ENCODE measurements at regions not wholly inside any gene's neighbourhood (a gene's known extent, or its start where the extent isn't known, plus 50 kb on each side); places are given as distances from the start of the nearest gene placed in this dataset.

- H3K4me1 ChIP-seq (ENCODE audit: control insufficient read depth, insufficient read depth, low read length), result no peaks in the 10 kb centered on the region
- no peaks in the 10 kb centered on the region for H3K9me3 ChIP-seq (replicated peaks; ENCODE audit: control insufficient read depth, low read depth, low read length)
- no CpG with 5 or more reads among the region's 4 CpGs for WGBS (ENCODE audit: insufficient coverage)
- H3K27ac ChIP-seq (ENCODE audit: low read length), result no peak overlapping the region
- H3K27me3 ChIP-seq (ENCODE audit: control insufficient read depth, insufficient read depth, low read length), result no peaks in the 10 kb centered on the region
- no peak overlapping the region for H3K4me3 ChIP-seq (ENCODE audit: low read length)
- H3K36me3 ChIP-seq (ENCODE audit: control insufficient read depth, insufficient read depth, low read length), result no peaks in the 10 kb centered on the region
- no peak for DNase-seq
These were observed 164.6 kb upstream of the NRIP1 start for GRCh38 chr21:15229390-15229789.

- Histone ChIP-seq H3K9me3 (replicated peaks; ENCODE audit: control insufficient read depth, low read depth, low read length) (no peaks in the 10 kb centered on the region), H3K27me3 (ENCODE audit: control insufficient read depth, insufficient read depth, low read length) (no peaks in the 10 kb centered on the region), H3K36me3 (ENCODE audit: control insufficient read depth, insufficient read depth, low read length) (no peaks in the 10 kb centered on the region), H3K27ac (ENCODE audit: low read length) (no peak overlapping the region), H3K4me3 (ENCODE audit: low read length) (no peak overlapping the region), H3K4me1 (ENCODE audit: control insufficient read depth, insufficient read depth, low read length) (no peaks in the 10 kb centered on the region)
- no CpG with 5 or more reads among the region's 1 CpG for whole genome bisulfite sequencing (ENCODE audit: insufficient coverage)
- DNase-seq, result no peak
These were observed 168.8 kb upstream of the NRIP1 start for GRCh38 chr21:15233611-15234010.

GRCh38 chr21:15236111-15236510, 171.3 kb upstream of the NRIP1 start:
- Histone ChIP-seq H3K27me3 (ENCODE audit: control insufficient read depth, insufficient read depth, low read length) (no peaks in the 10 kb centered on the region), H3K4me3 (ENCODE audit: low read length) (no peak overlapping the region), H3K4me1 (ENCODE audit: control insufficient read depth, insufficient read depth, low read length) (no peaks in the 10 kb centered on the region), H3K36me3 (ENCODE audit: control insufficient read depth, insufficient read depth, low read length) (no peaks in the 10 kb centered on the region), H3K9me3 (replicated peaks; ENCODE audit: control insufficient read depth, low read depth, low read length) (no peaks in the 10 kb centered on the region), H3K27ac (ENCODE audit: low read length) (no peak overlapping the region)
- DNase-seq, result no peak
- no CpG with 5 or more reads among the region's 2 CpGs for WGBS (ENCODE audit: insufficient coverage)

GRCh38 chr21:15240848-15241247, 176.0 kb upstream of the NRIP1 start:
- Histone ChIP-seq H3K27ac (ENCODE audit: low read length) (no peak overlapping the region), H3K4me3 (ENCODE audit: low read length) (no peak overlapping the region), H3K4me1 (ENCODE audit: control insufficient read depth, insufficient read depth, low read length) (peaks cover 4% of the 10 kb centered on the region), H3K9me3 (replicated peaks; ENCODE audit: control insufficient read depth, low read depth, low read length) (no peaks in the 10 kb centered on the region), H3K27me3 (ENCODE audit: control insufficient read depth, insufficient read depth, low read length) (no peaks in the 10 kb centered on the region), H3K36me3 (ENCODE audit: control insufficient read depth, insufficient read depth, low read length) (no peaks in the 10 kb centered on the region)
- no CpG with 5 or more reads among the region's 2 CpGs for WGBS (ENCODE audit: insufficient coverage)
- peak; percentile 28 for DNase-seq

GRCh38 chr21:15241997-15242736, 177.4 kb upstream of the NRIP1 start:
- Histone ChIP-seq H3K4me1 (ENCODE audit: control insufficient read depth, insufficient read depth, low read length) (peaks cover 4% of the 10 kb centered on the region), H3K9me3 (replicated peaks; ENCODE audit: control insufficient read depth, low read depth, low read length) (no peaks in the 10 kb centered on the region), H3K4me3 (ENCODE audit: low read length) (no peak overlapping the region), H3K27me3 (ENCODE audit: control insufficient read depth, insufficient read depth, low read length) (no peaks in the 10 kb centered on the region), H3K36me3 (ENCODE audit: control insufficient read depth, insufficient read depth, low read length) (no peaks in the 10 kb centered on the region), H3K27ac (ENCODE audit: low read length) (no peak overlapping the region)
- WGBS (ENCODE audit: insufficient coverage), result no CpG with 5 or more reads among the region's 2 CpGs
- DNase-seq, result no peak

GRCh38 chr21:15242906-15243305, 178.1 kb upstream of the NRIP1 start:
- Histone ChIP-seq H3K9me3 (replicated peaks; ENCODE audit: control insufficient read depth, low read depth, low read length) (no peaks in the 10 kb centered on the region), H3K4me1 (ENCODE audit: control insufficient read depth, insufficient read depth, low read length) (peaks cover 4% of the 10 kb centered on the region), H3K27me3 (ENCODE audit: control insufficient read depth, insufficient read depth, low read length) (no peaks in the 10 kb centered on the region), H3K4me3 (ENCODE audit: low read length) (no peak overlapping the region), H3K27ac (ENCODE audit: low read length) (no peak overlapping the region), H3K36me3 (ENCODE audit: control insufficient read depth, insufficient read depth, low read length) (no peaks in the 10 kb centered on the region)
- DNase-seq, result no peak

- 59% methylated on average over 6 of the region's 6 CpGs for whole genome bisulfite sequencing (ENCODE audit: insufficient coverage)
- H3K4me1 ChIP-seq (ENCODE audit: control insufficient read depth, insufficient read depth, low read length), result peaks cover 4% of the 10 kb centered on the region
- no peak overlapping the region for H3K4me3 ChIP-seq (ENCODE audit: low read length)
- H3K27ac ChIP-seq (ENCODE audit: low read length), result no peak overlapping the region
- no peak for DNase-seq
- no peaks in the 10 kb centered on the region for H3K36me3 ChIP-seq (ENCODE audit: control insufficient read depth, insufficient read depth, low read length)
- no peaks in the 10 kb centered on the region for H3K27me3 ChIP-seq (ENCODE audit: control insufficient read depth, insufficient read depth, low read length)
- no peaks in the 10 kb centered on the region for H3K9me3 ChIP-seq (replicated peaks; ENCODE audit: control insufficient read depth, low read depth, low read length)
These were observed 178.6 kb upstream of the NRIP1 start for GRCh38 chr21:15243406-15243805.

GRCh38 chr21:15247613-15248012, 182.8 kb upstream of the NRIP1 start:
- no CpG with 5 or more reads among the region's 2 CpGs for WGBS (ENCODE audit: insufficient coverage)
- H3K27me3 ChIP-seq (ENCODE audit: control insufficient read depth, insufficient read depth, low read length), result no peaks in the 10 kb centered on the region

GRCh38 chr21:15249285-15249993, 184.6 kb upstream of the NRIP1 start:
- peak overlapping the region; percentile 21 for H3K27ac ChIP-seq (ENCODE audit: low read length)
- H3K4me1 ChIP-seq (ENCODE audit: control insufficient read depth, insufficient read depth, low read length), result peaks cover 7% of the 10 kb centered on the region
- H3K36me3 ChIP-seq (ENCODE audit: control insufficient read depth, insufficient read depth, low read length), result no peaks in the 10 kb centered on the region
- peak; percentile 83 for DNase-seq
- no peaks in the 10 kb centered on the region for H3K27me3 ChIP-seq (ENCODE audit: control insufficient read depth, insufficient read depth, low read length)
- H3K9me3 ChIP-seq (replicated peaks; ENCODE audit: control insufficient read depth, low read depth, low read length), result no peaks in the 10 kb centered on the region
- 84% methylated on average over 5 of the region's 6 CpGs for WGBS (ENCODE audit: insufficient coverage)
- H3K4me3 ChIP-seq (ENCODE audit: low read length), result no peak overlapping the region

More at GRCh38 chr21:15247613-15248012, 182.8 kb upstream of the NRIP1 start:
- Histone ChIP-seq H3K4me3 (ENCODE audit: low read length) (no peak overlapping the region), H3K27ac (ENCODE audit: low read length) (no peak overlapping the region), H3K36me3 (ENCODE audit: control insufficient read depth, insufficient read depth, low read length) (no peaks in the 10 kb centered on the region), H3K9me3 (replicated peaks; ENCODE audit: control insufficient read depth, low read depth, low read length) (no peaks in the 10 kb centered on the region), H3K4me1 (ENCODE audit: control insufficient read depth, insufficient read depth, low read length) (peaks cover 11% of the 10 kb centered on the region)
- no peak for DNase-seq

- WGBS (ENCODE audit: insufficient coverage), result no CpG with 5 or more reads among the region's 2 CpGs
- DNase-seq, result no peak
- Histone ChIP-seq H3K9me3 (replicated peaks; ENCODE audit: control insufficient read depth, low read depth, low read length) (no peaks in the 10 kb centered on the region), H3K27ac (ENCODE audit: low read length) (no peak overlapping the region), H3K27me3 (ENCODE audit: control insufficient read depth, insufficient read depth, low read length) (no peaks in the 10 kb centered on the region), H3K4me3 (ENCODE audit: low read length) (no peak overlapping the region), H3K36me3 (ENCODE audit: control insufficient read depth, insufficient read depth, low read length) (no peaks in the 10 kb centered on the region), H3K4me1 (ENCODE audit: control insufficient read depth, insufficient read depth, low read length) (peaks cover 7% of the 10 kb centered on the region)
These were observed 185.6 kb upstream of the NRIP1 start for GRCh38 chr21:15250384-15250783.

All from muscle of leg (tissue), 3 donors.